D721Med (cell line): ENCODE measurements at regions not wholly inside any gene's neighbourhood (a gene's known extent, or its start where the extent isn't known, plus 50 kb on each side); places are given as distances from the start of the nearest gene placed in this dataset.

Experiments
- DNase-seq: peaks from one replicate; pipeline ENCODE4 v3.0.0; 2011; ENCODE audit warnings: low spot score; ENCODE audit not compliant: insufficient read length
- FAIRE-seq: peaks from 2 replicates; lab custom pipeline; 2011; peaks lifted over from hg19 to GRCh38; lab: Jason Lieb, UNC
- TF ChIP-seq, protein P1 (sequence below): IDR thresholded peaks from 2 replicates; pipeline ENCODE4 v1.5.1; 2012; ENCODE audit warnings: mild to moderate bottlenecking, control low read depth; ENCODE audit not compliant: insufficient read depth; ENCODE audit errors: missing control alignments

DNA sequence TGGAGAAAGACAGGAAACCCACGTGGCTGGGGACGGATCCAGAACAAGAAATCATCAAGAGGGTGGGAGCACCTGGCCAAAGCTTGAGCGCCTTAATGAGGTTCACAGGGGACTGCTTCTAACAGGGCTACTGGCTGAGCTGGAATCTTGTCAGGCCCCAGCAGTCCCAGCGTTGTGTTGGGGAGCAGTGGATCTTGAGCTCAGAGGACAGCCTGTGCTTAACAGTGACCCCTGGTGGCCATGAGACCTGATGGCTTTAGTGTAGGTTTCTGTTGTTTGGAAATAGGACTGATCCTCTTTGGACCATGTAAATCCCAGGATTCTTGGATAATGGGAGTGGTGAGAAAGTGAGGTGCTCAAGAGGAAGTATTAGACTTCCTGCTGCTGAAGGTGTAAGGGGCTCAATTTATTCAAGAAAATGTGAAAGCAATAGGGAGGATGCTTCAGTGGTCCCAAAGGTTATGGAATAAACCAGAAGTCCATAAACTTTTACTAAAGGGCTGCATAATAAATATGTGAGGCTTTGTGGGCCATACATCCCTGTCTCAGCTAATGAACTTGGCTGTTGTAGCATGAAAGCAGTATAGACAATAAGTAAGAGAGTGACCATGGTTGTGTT lies 216.2 kb downstream of the NFATC2 start:
- TF ChIP-seq, protein P1, sequence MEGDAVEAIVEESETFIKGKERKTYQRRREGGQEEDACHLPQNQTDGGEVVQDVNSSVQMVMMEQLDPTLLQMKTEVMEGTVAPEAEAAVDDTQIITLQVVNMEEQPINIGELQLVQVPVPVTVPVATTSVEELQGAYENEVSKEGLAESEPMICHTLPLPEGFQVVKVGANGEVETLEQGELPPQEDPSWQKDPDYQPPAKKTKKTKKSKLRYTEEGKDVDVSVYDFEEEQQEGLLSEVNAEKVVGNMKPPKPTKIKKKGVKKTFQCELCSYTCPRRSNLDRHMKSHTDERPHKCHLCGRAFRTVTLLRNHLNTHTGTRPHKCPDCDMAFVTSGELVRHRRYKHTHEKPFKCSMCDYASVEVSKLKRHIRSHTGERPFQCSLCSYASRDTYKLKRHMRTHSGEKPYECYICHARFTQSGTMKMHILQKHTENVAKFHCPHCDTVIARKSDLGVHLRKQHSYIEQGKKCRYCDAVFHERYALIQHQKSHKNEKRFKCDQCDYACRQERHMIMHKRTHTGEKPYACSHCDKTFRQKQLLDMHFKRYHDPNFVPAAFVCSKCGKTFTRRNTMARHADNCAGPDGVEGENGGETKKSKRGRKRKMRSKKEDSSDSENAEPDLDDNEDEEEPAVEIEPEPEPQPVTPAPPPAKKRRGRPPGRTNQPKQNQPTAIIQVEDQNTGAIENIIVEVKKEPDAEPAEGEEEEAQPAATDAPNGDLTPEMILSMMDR, result peak; percentile 2
- FAIRE-seq (no peak), DNase-seq (no peak)

DNA sequence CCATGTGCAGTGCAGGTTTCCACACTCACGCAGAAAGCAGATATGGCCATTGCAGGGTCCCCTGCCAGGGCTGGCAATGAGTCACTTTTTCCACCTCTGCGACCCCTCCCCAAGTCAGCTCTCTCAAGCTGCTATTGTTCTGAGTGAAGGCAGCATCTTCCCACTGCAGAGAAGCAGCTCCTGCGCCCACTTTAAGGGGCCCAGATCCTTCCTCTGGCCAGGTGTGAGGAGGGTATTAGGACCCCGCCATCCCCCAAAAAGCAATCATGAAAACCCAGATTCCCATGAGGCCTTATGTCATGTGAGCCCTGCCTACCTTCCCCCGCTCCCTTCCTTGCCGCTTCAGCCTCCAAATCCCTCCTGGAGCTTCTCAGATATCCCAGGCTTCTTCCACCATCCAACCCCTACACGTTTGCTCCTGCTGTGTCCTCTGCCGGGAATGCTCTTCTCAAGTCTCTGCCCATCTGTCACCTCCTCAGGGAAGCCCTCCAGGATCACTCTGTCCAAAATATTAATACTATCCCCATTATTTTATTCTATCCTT lies 220.3 kb downstream of the NFATC2 start:
- FAIRE-seq (no peak), DNase-seq (no peak)
- TF ChIP-seq, protein P1, result no peak

DNA sequence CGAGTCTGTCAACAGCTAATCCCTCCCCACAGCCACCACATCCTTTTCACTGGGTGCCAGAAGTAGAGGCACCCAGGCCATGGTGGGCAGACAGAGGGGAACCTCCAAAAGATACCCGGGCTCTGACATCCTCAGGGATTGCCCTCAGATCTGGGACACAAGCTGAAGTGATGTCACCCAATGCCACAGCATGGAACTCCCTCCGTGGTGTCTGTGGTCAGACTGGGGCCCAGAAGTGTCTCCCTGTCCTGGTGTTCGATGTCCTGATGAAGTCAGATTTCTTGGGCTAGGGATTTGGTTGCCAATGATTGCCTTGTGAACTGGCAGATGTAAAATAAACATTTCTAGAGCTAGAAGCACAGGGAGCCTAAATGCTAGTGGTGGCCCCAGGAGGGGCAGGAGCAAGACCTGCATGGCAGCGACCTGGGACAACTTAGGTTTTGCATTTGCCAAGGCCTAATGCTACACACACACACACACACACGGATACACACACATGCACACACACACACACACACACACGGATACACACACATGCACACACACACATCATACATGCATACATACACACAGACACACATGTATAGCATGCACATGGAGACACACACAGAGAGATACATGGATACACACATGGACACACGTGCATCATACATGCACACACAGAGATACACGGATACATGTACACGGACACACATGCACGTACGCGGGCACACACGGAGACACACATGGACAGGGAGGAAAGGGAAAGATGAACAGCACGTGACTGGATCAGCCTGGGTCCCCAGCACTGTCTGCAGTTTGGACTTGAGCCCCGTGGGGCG lies 221.0 kb downstream of the NFATC2 start:
- FAIRE-seq (no peak), DNase-seq (no peak)
- TF ChIP-seq, protein P1, result no peak

DNA sequence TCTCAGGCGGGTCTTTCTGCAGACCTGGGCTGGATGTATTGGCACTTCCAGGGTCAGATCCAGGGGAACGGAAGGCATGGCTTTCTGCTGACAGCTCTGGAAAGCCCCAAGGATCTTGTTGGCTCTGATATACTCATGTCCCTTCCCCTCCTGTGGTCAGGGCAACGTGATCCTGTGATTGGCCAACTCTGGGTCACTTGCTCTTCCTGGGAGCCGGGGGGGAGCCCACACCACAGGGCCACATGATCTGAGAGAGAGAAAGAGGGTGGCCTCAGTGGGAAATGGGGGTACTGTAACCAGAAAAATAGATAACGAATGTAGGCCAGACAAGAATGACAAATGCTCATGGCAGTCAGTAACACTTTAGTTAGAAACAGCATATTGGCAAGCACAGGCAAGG lies 223.0 kb downstream of the NFATC2 start:
- TF ChIP-seq, protein P1, result no peak
- DNase-seq (no peak), FAIRE-seq (no peak)

DNA sequence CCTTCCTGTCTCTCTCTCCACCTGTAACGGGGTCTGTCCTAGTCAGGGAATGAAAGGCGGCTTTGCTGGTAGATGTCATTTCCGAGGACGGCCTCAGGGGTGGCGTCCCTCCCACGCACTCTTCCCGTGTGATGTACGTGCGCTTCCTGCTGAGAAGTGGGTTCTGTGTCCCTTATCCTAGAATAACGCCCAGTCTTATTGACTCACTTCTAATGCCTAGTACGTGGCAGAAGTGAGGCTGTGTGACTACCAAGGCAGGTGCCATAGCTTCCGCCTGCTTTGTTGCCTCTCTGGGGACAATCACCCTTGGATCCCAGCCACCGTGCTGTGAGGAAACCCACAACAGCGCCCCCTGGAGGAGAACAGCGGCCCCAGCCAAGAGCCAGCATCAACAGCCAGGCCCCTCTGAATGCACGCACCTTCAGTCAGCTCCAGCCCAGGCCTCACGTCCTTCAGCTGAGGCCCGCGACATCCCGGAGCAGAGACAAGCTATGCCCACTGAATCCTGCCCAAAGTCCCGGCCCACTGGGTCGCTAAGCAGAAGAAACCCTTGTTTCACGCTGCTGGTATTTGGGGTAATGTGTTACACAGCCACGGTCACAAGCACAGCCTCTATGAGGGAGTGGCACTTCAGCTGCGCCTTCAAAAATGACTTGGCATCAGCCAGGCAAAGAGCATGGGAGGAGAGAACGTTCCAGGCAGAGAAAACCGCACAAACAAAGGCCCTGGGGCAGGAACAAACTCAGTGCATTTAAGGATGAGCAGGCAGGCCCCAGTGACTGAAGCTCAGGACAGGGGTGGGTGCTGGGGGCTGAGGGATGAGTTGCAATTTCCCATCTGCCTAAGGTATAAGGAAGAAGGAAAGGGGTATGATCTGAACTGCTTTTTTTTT lies 224.2 kb downstream of the NFATC2 start:
- FAIRE-seq (no peak), DNase-seq (no peak)
- TF ChIP-seq, protein P1, result peak; percentile 59

DNA sequence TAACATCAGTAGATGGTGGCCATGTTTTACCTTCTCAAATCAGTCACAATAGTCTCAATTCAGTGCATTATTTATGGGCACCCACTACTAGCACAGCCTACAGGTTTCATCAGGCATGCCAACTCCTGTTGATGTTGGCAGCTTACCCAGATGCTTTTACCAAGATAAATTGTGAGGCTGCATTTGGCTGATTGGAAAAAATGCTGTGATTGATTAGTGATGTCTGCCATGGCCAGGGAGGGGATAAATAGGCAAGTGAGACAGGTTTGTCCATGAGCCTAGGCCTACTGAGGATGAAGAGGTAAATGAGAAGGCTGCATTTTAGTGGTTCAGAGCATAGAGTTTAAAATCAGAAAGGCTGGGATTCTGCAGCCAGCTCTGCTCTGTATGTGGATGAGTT lies 227.1 kb downstream of the NFATC2 start:
- FAIRE-seq, result no peak
- no peak for DNase-seq
- TF ChIP-seq, protein P1, result no peak
